ENCODE measurements at regions not wholly inside any gene's neighbourhood (a gene's known extent, or its start where the extent isn't known, plus 50 kb on each side); places are given as distances from the start of the nearest gene placed in this dataset.
A peak's percentile ranks its signal among the peaks of the same experiment; 100 is the strongest.

GRCh38 chr6:156725712-156726111 lies 51.5 kb upstream of the ARID1B start:
- no peaks in the 10 kb centered on the region for H3K36me3 ChIP-seq
- no peak overlapping the region for H3K27ac ChIP-seq
- H3K9me3 ChIP-seq, result no peaks in the 10 kb centered on the region
- intact Hi-C loops (cut with DNase I; ENCODE audit: low total_unique reads), result no loop called here
- peaks cover 8 to 13% (median 12%) of the 10 kb centered on the region in 4 donors for H3K4me1 ChIP-seq
- TF ChIP-seq EP300 (IDR thresholded peaks at IDR 0.05), result no peak
- TF ChIP-seq CTCF (IDR thresholded peaks at IDR 0.05), result no peak
- no peak overlapping the region for H3K4me3 ChIP-seq
- H3K27me3 ChIP-seq, result no peaks in the 10 kb centered on the region
- DNase-seq, result no peak

- Histone ChIP-seq H3K36me3 (no peaks in the 10 kb centered on the region), H3K9me3 (no peaks in the 10 kb centered on the region), H3K4me3 (no peak overlapping the region), H3K27ac (peak overlapping the region; percentile 82 to 94 (median 88)), H3K4me1 (peaks cover 20 to 37% (median 27%) of the 10 kb centered on the region in 4 donors), H3K27me3 (no peaks in the 10 kb centered on the region)
- intact Hi-C loops (cut with DNase I; ENCODE audit: low total_unique reads), result no loop called here
- peak; percentile 73 to 78 for DNase-seq
- TF ChIP-seq POLR2AphosphoS5 (IDR thresholded peaks at IDR 0.05) (peak in 2 of 3 donors; percentile 44 to 81), CTCF (IDR thresholded peaks at IDR 0.05) (no peak), EP300 (IDR thresholded peaks at IDR 0.05) (no peak), POLR2A (IDR thresholded peaks at IDR 0.05) (no peak)
- WGBS, 5 donors, result 25 to 43% (median 30%) methylated on average over 17 of the region's 17 CpGs
Measured at GRCh38 chr6:156720691-156721685, 56.2 kb upstream of the ARID1B start.

GRCh38 chr6:156719720-156720563 lies 57.2 kb upstream of the ARID1B start:
- intact Hi-C loops (cut with DNase I; ENCODE audit: low total_unique reads), result no loop called here
- WGBS, 5 donors, result 6 to 13% (median 8%) methylated on average over 35 to 50 of the region's 50 CpGs
- TF ChIP-seq POLR2A (IDR thresholded peaks at IDR 0.05) (no peak), EP300 (IDR thresholded peaks at IDR 0.05) (no peak), POLR2AphosphoS5 (IDR thresholded peaks at IDR 0.05) (peak; percentile 63 to 80 (median 71))
- H3K4me1 ChIP-seq, result peaks cover 20 to 37% (median 27%) of the 10 kb centered on the region in 4 donors
- DNase-seq, result peak; percentile 97
- H3K36me3 ChIP-seq, result no peaks in the 10 kb centered on the region
- no peaks in the 10 kb centered on the region for H3K9me3 ChIP-seq
- H3K27ac ChIP-seq, result peak overlapping the region; percentile 82 to 94 (median 88)
- peak overlapping the region; percentile 28 to 41 (median 34) for H3K4me3 ChIP-seq
- no peaks in the 10 kb centered on the region for H3K27me3 ChIP-seq

GRCh38 chr6:156719395-156719719 lies 57.8 kb upstream of the ARID1B start:
- Histone ChIP-seq H3K4me1 (peaks cover 20 to 37% (median 27%) of the 10 kb centered on the region in 4 donors), H3K27ac (peak overlapping the region; percentile 82 to 94 (median 88)), H3K9me3 (no peaks in the 10 kb centered on the region), H3K36me3 (no peaks in the 10 kb centered on the region), H3K27me3 (no peaks in the 10 kb centered on the region), H3K4me3 (peak overlapping the region; percentile 28 to 41 (median 34))
- intact Hi-C loops (cut with DNase I; ENCODE audit: low total_unique reads), result no loop called here
- TF ChIP-seq POLR2AphosphoS5 (IDR thresholded peaks at IDR 0.05) (no peak), CTCF (IDR thresholded peaks at IDR 0.05) (no peak), EP300 (IDR thresholded peaks at IDR 0.05) (no peak), POLR2A (IDR thresholded peaks at IDR 0.05) (no peak)
- WGBS, 5 donors, result 62 to 76% (median 66%) methylated on average over 13 of the region's 13 CpGs
- DNase-seq, result no peak

Measured in stomach (tissue), 8 donors.